ENCODE measurements at regions not wholly inside any gene's neighbourhood (a gene's known extent, or its start where the extent isn't known, plus 50 kb on each side); places are given as distances from the start of the nearest gene placed in this dataset.

DNA sequence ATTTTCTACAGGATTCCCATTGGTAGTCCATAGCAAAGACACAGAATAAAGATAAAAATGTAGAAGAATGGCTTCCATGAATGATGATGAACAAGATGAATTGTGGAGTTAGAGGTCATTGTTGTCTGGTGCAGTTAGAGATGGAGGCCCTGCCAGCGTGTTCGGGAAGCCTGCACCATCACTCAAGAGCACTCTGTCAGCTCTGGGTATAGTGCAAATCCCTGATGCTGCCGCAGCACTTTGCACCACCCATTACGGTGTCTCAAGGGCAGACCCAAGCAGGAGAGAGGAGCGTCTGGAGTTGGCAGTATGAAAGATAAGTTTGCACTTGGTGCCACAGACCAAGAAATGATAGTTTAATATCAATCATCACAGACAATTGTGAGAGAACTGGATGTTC is 181.6 kb upstream of the CHST9 start:
- no peak overlapping the region for H3K4me3 ChIP-seq
- intact Hi-C loops (cut with DNase I; ENCODE audit: low total_unique reads): no loop called here
- no peaks in the 10 kb centered on the region for H3K27me3 ChIP-seq
- no peak for TF ChIP-seq EP300 (IDR thresholded peaks at IDR 0.05)
- TF ChIP-seq POLR2AphosphoS5 (IDR thresholded peaks at IDR 0.05): no peak
- no peak for TF ChIP-seq POLR2A (IDR thresholded peaks at IDR 0.05)
- TF ChIP-seq, protein P1, sequence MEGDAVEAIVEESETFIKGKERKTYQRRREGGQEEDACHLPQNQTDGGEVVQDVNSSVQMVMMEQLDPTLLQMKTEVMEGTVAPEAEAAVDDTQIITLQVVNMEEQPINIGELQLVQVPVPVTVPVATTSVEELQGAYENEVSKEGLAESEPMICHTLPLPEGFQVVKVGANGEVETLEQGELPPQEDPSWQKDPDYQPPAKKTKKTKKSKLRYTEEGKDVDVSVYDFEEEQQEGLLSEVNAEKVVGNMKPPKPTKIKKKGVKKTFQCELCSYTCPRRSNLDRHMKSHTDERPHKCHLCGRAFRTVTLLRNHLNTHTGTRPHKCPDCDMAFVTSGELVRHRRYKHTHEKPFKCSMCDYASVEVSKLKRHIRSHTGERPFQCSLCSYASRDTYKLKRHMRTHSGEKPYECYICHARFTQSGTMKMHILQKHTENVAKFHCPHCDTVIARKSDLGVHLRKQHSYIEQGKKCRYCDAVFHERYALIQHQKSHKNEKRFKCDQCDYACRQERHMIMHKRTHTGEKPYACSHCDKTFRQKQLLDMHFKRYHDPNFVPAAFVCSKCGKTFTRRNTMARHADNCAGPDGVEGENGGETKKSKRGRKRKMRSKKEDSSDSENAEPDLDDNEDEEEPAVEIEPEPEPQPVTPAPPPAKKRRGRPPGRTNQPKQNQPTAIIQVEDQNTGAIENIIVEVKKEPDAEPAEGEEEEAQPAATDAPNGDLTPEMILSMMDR (IDR thresholded peaks at IDR 0.05): no peak
- 68 to 94% (median 88%) methylated on average over 5 of the region's 5 CpGs for WGBS, 5 donors
- no peak for DNase-seq
- no peaks in the 10 kb centered on the region for H3K36me3 ChIP-seq
- H3K4me1 ChIP-seq: no peaks in the 10 kb centered on the region
- no peak overlapping the region for H3K27ac ChIP-seq
- no peaks in the 10 kb centered on the region for H3K9me3 ChIP-seq

DNA sequence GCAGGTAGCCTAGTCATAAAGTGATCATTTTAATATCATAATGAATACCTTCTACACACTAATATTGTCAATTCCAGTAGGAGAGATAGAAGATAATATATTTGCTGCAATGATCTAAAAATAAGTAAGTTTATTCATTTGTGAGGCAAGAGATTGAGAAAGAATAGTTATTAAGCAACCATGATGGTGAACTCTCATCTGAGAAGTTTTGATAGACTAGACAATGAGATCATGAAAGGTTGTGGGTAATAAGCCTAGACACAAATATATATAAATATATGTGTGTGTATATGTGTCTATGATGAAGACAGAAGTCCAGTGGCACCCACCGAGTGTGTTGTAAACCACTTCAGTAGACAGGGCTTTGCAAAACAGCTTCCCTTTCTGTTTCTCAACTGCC is 181.0 kb upstream of the CHST9 start:
- DNase-seq: no peak
- Histone ChIP-seq H3K4me1 (no peaks in the 10 kb centered on the region), H3K36me3 (no peaks in the 10 kb centered on the region), H3K27me3 (no peaks in the 10 kb centered on the region), H3K9me3 (no peaks in the 10 kb centered on the region), H3K4me3 (no peak overlapping the region), H3K27ac (no peak overlapping the region)
- TF ChIP-seq POLR2A (IDR thresholded peaks at IDR 0.05): no peak
- TF ChIP-seq, protein P1 (IDR thresholded peaks at IDR 0.05): no peak
- no peak for TF ChIP-seq EP300 (IDR thresholded peaks at IDR 0.05)
- WGBS, 5 donors: 86 to 97% (median 89%) methylated on average over 1 of the region's 1 CpG
- intact Hi-C loops (cut with DNase I; ENCODE audit: low total_unique reads): no loop called here

DNA sequence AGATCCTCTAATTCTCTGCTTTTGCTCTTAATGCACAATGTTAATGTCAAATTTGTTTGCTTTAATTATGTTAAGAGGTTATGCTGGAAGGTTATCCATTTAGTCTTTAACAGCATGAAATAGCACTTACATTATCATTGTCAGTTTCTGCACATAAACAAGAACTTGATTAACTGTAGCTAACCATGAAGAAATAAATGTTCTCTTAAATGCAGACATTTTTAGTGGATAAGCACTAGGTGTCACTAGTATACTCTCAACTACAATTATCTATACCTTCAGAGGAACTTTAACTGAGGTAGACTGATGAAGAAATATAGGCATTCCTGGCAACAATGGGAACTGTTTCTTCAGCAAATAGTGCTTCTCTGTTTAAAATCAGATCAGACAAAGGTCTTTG is 178.8 kb upstream of the CHST9 start:
- H3K36me3 ChIP-seq: no peaks in the 10 kb centered on the region
- no peaks in the 10 kb centered on the region for H3K9me3 ChIP-seq
- TF ChIP-seq POLR2A (IDR thresholded peaks at IDR 0.05) (no peak), EP300 (IDR thresholded peaks at IDR 0.05) (no peak), POLR2AphosphoS5 (IDR thresholded peaks at IDR 0.05) (no peak)
- TF ChIP-seq, protein P1 (IDR thresholded peaks at IDR 0.05): peak in 2 of 7 experiments; percentile 9 to 36
- H3K27me3 ChIP-seq: no peaks in the 10 kb centered on the region
- H3K4me3 ChIP-seq: no peak overlapping the region
- peak in 1 of 2 donors; percentile 27 for DNase-seq
- no peak overlapping the region for H3K27ac ChIP-seq
- intact Hi-C loops (cut with DNase I; ENCODE audit: low total_unique reads): no loop called here
- H3K4me1 ChIP-seq: no peaks in the 10 kb centered on the region

DNA sequence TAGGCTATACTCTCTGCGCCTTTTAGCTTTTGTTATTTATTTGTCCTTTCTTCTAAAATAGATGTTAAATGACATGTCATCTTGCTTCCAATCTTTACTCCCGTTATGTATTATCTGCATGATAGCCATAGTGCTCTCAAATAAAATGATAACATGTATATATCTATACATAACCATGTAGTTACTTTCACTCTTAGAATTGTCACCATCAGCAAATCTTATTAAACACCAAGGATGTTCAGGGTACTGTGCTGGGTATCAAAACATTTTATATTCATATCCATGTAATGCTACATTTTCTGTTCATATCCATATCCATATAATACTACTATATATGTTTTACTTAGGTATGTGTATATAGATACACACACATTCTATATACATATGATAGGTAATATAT is 176.4 kb upstream of the CHST9 start:
- Histone ChIP-seq H3K27me3 (no peaks in the 10 kb centered on the region), H3K36me3 (no peaks in the 10 kb centered on the region), H3K4me1 (no peaks in the 10 kb centered on the region), H3K27ac (no peak overlapping the region), H3K4me3 (no peak overlapping the region), H3K9me3 (no peaks in the 10 kb centered on the region)
- WGBS, 5 donors: 71 to 87% (median 78%) methylated on average over 2 of the region's 2 CpGs
- TF ChIP-seq, protein P1 (IDR thresholded peaks at IDR 0.05): no peak
- no peak for TF ChIP-seq POLR2AphosphoS5 (IDR thresholded peaks at IDR 0.05)
- TF ChIP-seq POLR2A (IDR thresholded peaks at IDR 0.05): no peak
- TF ChIP-seq EP300 (IDR thresholded peaks at IDR 0.05): no peak
- intact Hi-C loops (cut with DNase I; ENCODE audit: low total_unique reads): no loop called here
- DNase-seq: no peak
